ENCODE measurements at regions not wholly inside any gene's neighbourhood (a gene's known extent, or its start where the extent isn't known, plus 50 kb on each side); places are given as distances from the start of the nearest gene placed in this dataset.

DNA sequence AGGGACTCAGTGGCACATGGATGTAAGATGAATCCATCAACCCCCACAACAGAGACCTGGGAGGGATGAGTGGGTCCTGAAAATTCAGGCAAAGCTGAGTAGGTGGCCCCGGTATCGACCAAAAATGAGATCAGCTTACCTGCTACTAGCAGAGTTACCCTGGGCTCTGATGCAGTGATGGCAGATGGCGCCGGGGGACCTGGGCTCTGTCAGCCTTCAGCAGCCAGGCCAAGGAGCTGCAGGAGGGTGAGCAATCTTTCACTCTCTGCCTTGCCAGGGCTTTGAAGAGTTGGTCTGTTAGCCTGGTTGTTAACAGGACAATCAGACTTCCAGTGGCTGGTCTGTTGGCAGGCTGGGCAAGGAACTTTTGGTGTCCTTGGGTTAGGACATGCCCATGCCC, 1054.8 kb downstream of the SI start:
- no peaks in the 10 kb centered on the region for H3K4me1 ChIP-seq (ENCODE audit: control insufficient read depth, extremely low read depth, insufficient read depth, low read length)
- no peak overlapping the region for H3K4me2 ChIP-seq (ENCODE audit: extremely low read depth, insufficient read depth, low read length)
- H3K36me3 ChIP-seq (ENCODE audit: control insufficient read depth, insufficient read depth, low read length) = no peaks in the 10 kb centered on the region
- no peaks in the 10 kb centered on the region for H3K27me3 ChIP-seq (ENCODE audit: control insufficient read depth, insufficient read depth, low read length)
- TF ChIP-seq, protein P1, sequence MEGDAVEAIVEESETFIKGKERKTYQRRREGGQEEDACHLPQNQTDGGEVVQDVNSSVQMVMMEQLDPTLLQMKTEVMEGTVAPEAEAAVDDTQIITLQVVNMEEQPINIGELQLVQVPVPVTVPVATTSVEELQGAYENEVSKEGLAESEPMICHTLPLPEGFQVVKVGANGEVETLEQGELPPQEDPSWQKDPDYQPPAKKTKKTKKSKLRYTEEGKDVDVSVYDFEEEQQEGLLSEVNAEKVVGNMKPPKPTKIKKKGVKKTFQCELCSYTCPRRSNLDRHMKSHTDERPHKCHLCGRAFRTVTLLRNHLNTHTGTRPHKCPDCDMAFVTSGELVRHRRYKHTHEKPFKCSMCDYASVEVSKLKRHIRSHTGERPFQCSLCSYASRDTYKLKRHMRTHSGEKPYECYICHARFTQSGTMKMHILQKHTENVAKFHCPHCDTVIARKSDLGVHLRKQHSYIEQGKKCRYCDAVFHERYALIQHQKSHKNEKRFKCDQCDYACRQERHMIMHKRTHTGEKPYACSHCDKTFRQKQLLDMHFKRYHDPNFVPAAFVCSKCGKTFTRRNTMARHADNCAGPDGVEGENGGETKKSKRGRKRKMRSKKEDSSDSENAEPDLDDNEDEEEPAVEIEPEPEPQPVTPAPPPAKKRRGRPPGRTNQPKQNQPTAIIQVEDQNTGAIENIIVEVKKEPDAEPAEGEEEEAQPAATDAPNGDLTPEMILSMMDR (conservative IDR thresholded peaks at IDR 0.05 in 1 of 2, IDR thresholded peaks at IDR 0.05 in 1 of 2; ENCODE audit: low read depth in 1 of 2, low read length in 2 of 2) = no peak
- TF ChIP-seq EZH2 (IDR thresholded peaks at IDR 0.05; ENCODE audit: low read length, missing control alignments) = no peak
- no peaks in the 10 kb centered on the region for H3K9me3 ChIP-seq (ENCODE audit: control insufficient read depth, insufficient read depth, low read depth, low read length)
- H3K9ac ChIP-seq (ENCODE audit: insufficient read depth, low read length) = no peak overlapping the region
- no peak for DNase-seq (ENCODE audit: low read depth in 2 of 2)
- no peak overlapping the region for H3K27ac ChIP-seq (ENCODE audit: insufficient read depth, low read length)
- no peaks in the 10 kb centered on the region for H4K20me1 ChIP-seq (ENCODE audit: control insufficient read depth, extremely low read depth, insufficient read depth, low read length)
- no peak overlapping the region for H3K4me3 ChIP-seq (replicated peaks in 1 of 4; ENCODE audit: control extremely low read depth in 1 of 4, insufficient read depth in 1 of 4, low read depth in 3 of 4, low read length in 4 of 4)
- no peak overlapping the region for H2AFZ ChIP-seq (ENCODE audit: low read length)
- H3K79me2 ChIP-seq (ENCODE audit: control insufficient read depth, insufficient read depth, low read length) = no peaks in the 10 kb centered on the region

- no peaks in the 10 kb centered on the region for H3K4me1 ChIP-seq (ENCODE audit: control insufficient read depth, extremely low read depth, insufficient read depth, low read length)
- no peaks in the 10 kb centered on the region for H3K36me3 ChIP-seq (ENCODE audit: control insufficient read depth, insufficient read depth, low read length)
- no peak for DNase-seq (ENCODE audit: low read depth in 2 of 2)
- H3K4me2 ChIP-seq (ENCODE audit: extremely low read depth, insufficient read depth, low read length) = no peak overlapping the region
- no peaks in the 10 kb centered on the region for H3K79me2 ChIP-seq (ENCODE audit: control insufficient read depth, insufficient read depth, low read length)
- H3K4me3 ChIP-seq (replicated peaks in 1 of 4; ENCODE audit: control extremely low read depth in 1 of 4, insufficient read depth in 1 of 4, low read depth in 3 of 4, low read length in 4 of 4) = no peak overlapping the region
- H3K27me3 ChIP-seq (ENCODE audit: control insufficient read depth, insufficient read depth, low read length) = no peaks in the 10 kb centered on the region
- TF ChIP-seq, protein P1 (conservative IDR thresholded peaks at IDR 0.05 in 1 of 2, IDR thresholded peaks at IDR 0.05 in 1 of 2; ENCODE audit: low read depth in 1 of 2, low read length in 2 of 2) = no peak
- no peak for TF ChIP-seq EZH2 (IDR thresholded peaks at IDR 0.05; ENCODE audit: low read length, missing control alignments)
- no peak overlapping the region for H2AFZ ChIP-seq (ENCODE audit: low read length)
- H3K9me3 ChIP-seq (ENCODE audit: control insufficient read depth, insufficient read depth, low read depth, low read length) = no peaks in the 10 kb centered on the region
- H3K27ac ChIP-seq (ENCODE audit: insufficient read depth, low read length) = no peak overlapping the region
- no peak overlapping the region for H3K9ac ChIP-seq (ENCODE audit: insufficient read depth, low read length)
- no peaks in the 10 kb centered on the region for H4K20me1 ChIP-seq (ENCODE audit: control insufficient read depth, extremely low read depth, insufficient read depth, low read length)
These were observed 1059.8 kb downstream of the SI start for GRCh38 chr3:164018500-164018899.

- no peaks in the 10 kb centered on the region for H3K27me3 ChIP-seq (ENCODE audit: control insufficient read depth, insufficient read depth, low read length)
- no peak overlapping the region for H3K4me3 ChIP-seq (replicated peaks in 1 of 4; ENCODE audit: control extremely low read depth in 1 of 4, insufficient read depth in 1 of 4, low read depth in 3 of 4, low read length in 4 of 4)
- no peaks in the 10 kb centered on the region for H3K36me3 ChIP-seq (ENCODE audit: control insufficient read depth, insufficient read depth, low read length)
- H3K4me2 ChIP-seq (ENCODE audit: extremely low read depth, insufficient read depth, low read length) = no peak overlapping the region
- no peak overlapping the region for H3K27ac ChIP-seq (ENCODE audit: insufficient read depth, low read length)
- H3K9me3 ChIP-seq (ENCODE audit: control insufficient read depth, insufficient read depth, low read depth, low read length) = no peaks in the 10 kb centered on the region
- H3K79me2 ChIP-seq (ENCODE audit: control insufficient read depth, insufficient read depth, low read length) = no peaks in the 10 kb centered on the region
- no peak overlapping the region for H2AFZ ChIP-seq (ENCODE audit: low read length)
- no peaks in the 10 kb centered on the region for H4K20me1 ChIP-seq (ENCODE audit: control insufficient read depth, extremely low read depth, insufficient read depth, low read length)
- TF ChIP-seq EZH2 (IDR thresholded peaks at IDR 0.05; ENCODE audit: low read length, missing control alignments) = no peak
- TF ChIP-seq, protein P1 (conservative IDR thresholded peaks at IDR 0.05 in 1 of 2, IDR thresholded peaks at IDR 0.05 in 1 of 2; ENCODE audit: low read depth in 1 of 2, low read length in 2 of 2) = no peak
- DNase-seq (ENCODE audit: low read depth in 2 of 2) = no peak
- no peak overlapping the region for H3K9ac ChIP-seq (ENCODE audit: insufficient read depth, low read length)
- H3K4me1 ChIP-seq (ENCODE audit: control insufficient read depth, extremely low read depth, insufficient read depth, low read length) = no peaks in the 10 kb centered on the region
These were observed 1070.5 kb downstream of the SI start for GRCh38 chr3:164007765-164008164.
